ENCODE measurements at regions not wholly inside any gene's neighbourhood (a gene's known extent, or its start where the extent isn't known, plus 50 kb on each side); places are given as distances from the start of the nearest gene placed in this dataset.

GRCh38 chr21:15986277-15986676 lies 256.5 kb downstream of the USP25 start:
- H3K4me1 ChIP-seq (ENCODE audit: low read length): no peaks in the 10 kb centered on the region
- no peaks in the 10 kb centered on the region for H4K20me1 ChIP-seq (ENCODE audit: insufficient read depth, low read length)
- H3K79me2 ChIP-seq (ENCODE audit: low read length): no peaks in the 10 kb centered on the region
- H3K27ac ChIP-seq (ENCODE audit: low read length): no peak overlapping the region
- H3K36me3 ChIP-seq (replicated peaks; ENCODE audit: low read depth, low read length): no peaks in the 10 kb centered on the region
- TF ChIP-seq CTCF (IDR thresholded peaks at IDR 0.05; ENCODE audit: low read depth, low read length) (no peak), EZH2phosphoT487 (IDR thresholded peaks at IDR 0.05; ENCODE audit: low read depth) (no peak)
- H3K9ac ChIP-seq (ENCODE audit: low read length): no peak overlapping the region
- no peak overlapping the region for H2AFZ ChIP-seq (ENCODE audit: low read depth, low read length)
- H3K4me2 ChIP-seq (ENCODE audit: low read length): no peak overlapping the region
- H3K4me3 ChIP-seq (ENCODE audit: low read length): no peak overlapping the region
- H3K27me3 ChIP-seq (ENCODE audit: low read depth, low read length): no peaks in the 10 kb centered on the region
- no peaks in the 10 kb centered on the region for H3K9me3 ChIP-seq (ENCODE audit: insufficient read depth, low read length)

- Histone ChIP-seq H3K4me2 (ENCODE audit: low read length) (no peak overlapping the region), H3K79me2 (ENCODE audit: low read length) (no peaks in the 10 kb centered on the region), H3K9me3 (ENCODE audit: insufficient read depth, low read length) (no peaks in the 10 kb centered on the region), H3K4me1 (ENCODE audit: low read length) (peaks cover 7% of the 10 kb centered on the region), H3K9ac (ENCODE audit: low read length) (no peak overlapping the region), H3K36me3 (replicated peaks; ENCODE audit: low read depth, low read length) (no peaks in the 10 kb centered on the region), H3K4me3 (ENCODE audit: low read length) (no peak overlapping the region), H4K20me1 (ENCODE audit: insufficient read depth, low read length) (no peaks in the 10 kb centered on the region), H3K27ac (ENCODE audit: low read length) (no peak overlapping the region), H2AFZ (ENCODE audit: low read depth, low read length) (no peak overlapping the region), H3K27me3 (ENCODE audit: low read depth, low read length) (no peaks in the 10 kb centered on the region)
- TF ChIP-seq CTCF (IDR thresholded peaks at IDR 0.05; ENCODE audit: low read depth, low read length) (no peak), EZH2phosphoT487 (IDR thresholded peaks at IDR 0.05; ENCODE audit: low read depth) (no peak)
These were observed 262.4 kb downstream of the USP25 start for GRCh38 chr21:15992171-15992570.

GRCh38 chr21:15993951-15994350 lies 264.2 kb downstream of the USP25 start:
- no peak overlapping the region for H3K4me3 ChIP-seq (ENCODE audit: low read length)

GRCh38 chr21:15999741-16000140 lies 270.0 kb downstream of the USP25 start:
- H3K4me1 ChIP-seq (ENCODE audit: low read length): peaks cover 7% of the 10 kb centered on the region
- no peaks in the 10 kb centered on the region for H3K79me2 ChIP-seq (ENCODE audit: low read length)
- H3K27me3 ChIP-seq (ENCODE audit: low read depth, low read length): no peaks in the 10 kb centered on the region
- no peaks in the 10 kb centered on the region for H4K20me1 ChIP-seq (ENCODE audit: insufficient read depth, low read length)
- H2AFZ ChIP-seq (ENCODE audit: low read depth, low read length): no peak overlapping the region
- no peak for TF ChIP-seq EZH2phosphoT487 (IDR thresholded peaks at IDR 0.05; ENCODE audit: low read depth)
- H3K27ac ChIP-seq (ENCODE audit: low read length): no peak overlapping the region
- no peaks in the 10 kb centered on the region for H3K9me3 ChIP-seq (ENCODE audit: insufficient read depth, low read length)
- H3K9ac ChIP-seq (ENCODE audit: low read length): no peak overlapping the region
- H3K4me3 ChIP-seq (ENCODE audit: low read length): no peak overlapping the region
- no peaks in the 10 kb centered on the region for H3K36me3 ChIP-seq (replicated peaks; ENCODE audit: low read depth, low read length)
- no peak overlapping the region for H3K4me2 ChIP-seq (ENCODE audit: low read length)

More at GRCh38 chr21:15993951-15994350, 264.2 kb downstream of the USP25 start:
- no peaks in the 10 kb centered on the region for H3K9me3 ChIP-seq (ENCODE audit: insufficient read depth, low read length)
- no peak overlapping the region for H3K9ac ChIP-seq (ENCODE audit: low read length)
- TF ChIP-seq EZH2phosphoT487 (IDR thresholded peaks at IDR 0.05; ENCODE audit: low read depth) (no peak), CTCF (IDR thresholded peaks at IDR 0.05; ENCODE audit: low read depth, low read length) (no peak)
- no peaks in the 10 kb centered on the region for H3K79me2 ChIP-seq (ENCODE audit: low read length)
- H3K4me2 ChIP-seq (ENCODE audit: low read length): no peak overlapping the region
- no peaks in the 10 kb centered on the region for H3K36me3 ChIP-seq (replicated peaks; ENCODE audit: low read depth, low read length)
- no peak overlapping the region for H3K27ac ChIP-seq (ENCODE audit: low read length)
- no peaks in the 10 kb centered on the region for H4K20me1 ChIP-seq (ENCODE audit: insufficient read depth, low read length)
- H2AFZ ChIP-seq (ENCODE audit: low read depth, low read length): no peak overlapping the region
- H3K4me1 ChIP-seq (ENCODE audit: low read length): peaks cover 7% of the 10 kb centered on the region
- no peaks in the 10 kb centered on the region for H3K27me3 ChIP-seq (ENCODE audit: low read depth, low read length)
